HepG2 (cell line): ENCODE measurements at regions not wholly inside any gene's neighbourhood (a gene's known extent, or its start where the extent isn't known, plus 50 kb on each side); places are given as distances from the start of the nearest gene placed in this dataset.

Experiments
- ATF3 ChIP-seq: sonication (generic); formaldehyde crosslinking; IDR thresholded peaks from 2 replicates; pipeline ENCODE4 v1.4.0; 2020; ENCODE audit warnings: missing genetic modification reagents
- CTCF ChIP-seq: sonication (generic); formaldehyde crosslinking; IDR thresholded peaks from 2 replicates; pipeline ENCODE4 v1.5.0; 2020; ENCODE audit warnings: mild to moderate bottlenecking, missing genetic modification reagents, moderate library complexity
- KLF6 ChIP-seq: IDR thresholded peaks from 2 replicates; pipeline ENCODE4 v1.8.0; 2016; ENCODE audit warnings: missing biosample characterization, missing genetic modification reagents
- SNAPC5 ChIP-seq: sonication (generic); formaldehyde crosslinking; IDR thresholded peaks from 2 replicates; pipeline ENCODE4 v1.8.1; 2023; ENCODE audit warnings: mild to moderate bottlenecking, missing genetic modification reagents, borderline replicate concordance
- SUZ12 ChIP-seq: fragments of 150-350 bp; IDR thresholded peaks from 2 replicates; pipeline ENCODE4 v1.6.1; 2014; ENCODE audit warnings: low read depth, low read length

- TF ChIP-seq KLF6 (CRISPR knock-in tag) (no peak), ATF3 (CRISPR knock-in tag) (no peak), CTCF (CRISPR knock-in tag) (no peak), SUZ12 (no peak), SNAPC5 (CRISPR knock-in tag) (no peak)
Observed at GRCh38 chr3:13745636-13746035, 134.2 kb downstream of the WNT7A start.
